GM19043 (cell line): ENCODE measurements at regions not wholly inside any gene's neighbourhood (a gene's known extent, or its start where the extent isn't known, plus 50 kb on each side); places are given as distances from the start of the nearest gene placed in this dataset.

Source experiments
- ATAC-seq: cut with Tn5 transposase; IDR thresholded peaks from one replicate; pipeline ENCODE4 v1.9.1; 2021; ENCODE audit warnings: low read depth; ENCODE audit not compliant: unreplicated experiment

DNA sequence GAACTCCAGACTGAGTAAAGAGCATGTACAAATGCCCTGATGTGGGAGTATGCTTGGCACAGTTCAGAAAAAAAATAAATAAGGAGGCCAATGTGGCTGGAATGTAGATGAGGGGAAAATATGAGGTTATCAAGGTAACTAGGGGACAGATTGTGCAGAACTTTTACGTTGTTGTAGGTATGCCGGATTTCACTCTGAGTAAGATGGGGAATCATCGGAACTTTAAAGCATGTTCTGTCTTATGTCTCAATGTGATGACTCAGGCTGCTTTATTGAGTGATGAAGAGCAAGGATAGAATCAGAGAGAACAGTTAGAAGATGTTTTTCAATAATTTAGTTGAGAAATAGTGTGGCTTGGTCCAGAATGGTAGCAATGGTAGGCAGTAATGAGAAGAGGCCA is 130.4 kb downstream of the C11orf87 start:
- ATAC-seq, result no peak

DNA sequence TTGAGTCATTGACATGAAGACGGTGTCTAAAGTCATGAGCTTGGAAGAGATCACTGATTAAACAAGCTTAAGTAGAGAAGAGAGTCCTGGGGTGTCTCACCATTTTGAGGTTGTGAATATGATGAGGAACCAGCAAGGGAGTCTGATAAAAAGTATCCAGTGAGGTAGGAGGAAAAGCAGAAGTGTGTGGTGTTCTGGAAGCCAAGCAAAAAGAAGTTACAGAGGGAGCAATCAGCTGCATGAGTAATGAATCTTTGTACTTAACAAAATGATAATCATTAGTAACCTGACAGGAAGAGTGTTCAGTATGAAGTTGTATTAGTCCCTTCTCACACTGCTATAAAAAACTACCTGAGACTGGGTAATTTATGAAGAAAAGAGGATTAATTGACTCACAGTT is 131.3 kb downstream of the C11orf87 start:
- no peak for ATAC-seq

DNA sequence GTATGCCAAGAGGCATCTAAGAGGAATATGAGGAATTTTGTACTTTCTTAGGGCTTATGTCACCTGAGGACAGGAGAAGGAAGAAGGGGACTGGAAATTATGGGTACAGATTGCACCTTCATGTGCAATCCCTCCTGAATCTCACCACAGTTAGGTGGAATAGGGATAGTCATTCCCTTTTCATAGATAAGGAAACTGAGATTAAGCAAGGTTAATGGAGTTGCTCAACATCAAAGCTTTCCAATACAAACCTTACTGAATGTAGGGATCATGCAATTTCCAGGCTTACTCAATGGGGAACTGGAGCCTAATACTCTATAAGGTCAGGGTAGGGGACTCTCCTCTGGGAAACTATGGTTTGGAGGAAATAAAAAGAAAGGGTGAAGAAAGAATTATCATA is 133.0 kb downstream of the C11orf87 start:
- ATAC-seq, result no peak

DNA sequence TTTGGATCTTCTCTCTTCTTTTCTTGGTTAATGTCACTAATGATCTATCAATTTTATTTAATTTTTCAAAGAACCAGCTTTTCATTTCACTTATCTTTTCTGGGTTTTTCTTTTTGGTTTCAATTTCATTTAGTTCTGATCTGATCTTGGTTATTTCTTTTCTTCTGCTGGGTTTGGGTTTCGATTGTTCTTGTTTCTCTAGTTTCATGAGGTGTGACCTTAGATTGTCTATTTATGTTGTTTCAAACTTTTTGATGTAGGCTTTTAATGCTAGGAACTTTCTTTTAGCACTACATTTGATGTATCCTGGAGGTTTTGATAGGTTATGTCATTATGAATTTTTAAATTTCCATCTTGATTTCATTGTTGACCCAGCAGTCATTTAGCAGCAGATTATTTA is 142.3 kb downstream of the C11orf87 start:
- ATAC-seq, result no peak

DNA sequence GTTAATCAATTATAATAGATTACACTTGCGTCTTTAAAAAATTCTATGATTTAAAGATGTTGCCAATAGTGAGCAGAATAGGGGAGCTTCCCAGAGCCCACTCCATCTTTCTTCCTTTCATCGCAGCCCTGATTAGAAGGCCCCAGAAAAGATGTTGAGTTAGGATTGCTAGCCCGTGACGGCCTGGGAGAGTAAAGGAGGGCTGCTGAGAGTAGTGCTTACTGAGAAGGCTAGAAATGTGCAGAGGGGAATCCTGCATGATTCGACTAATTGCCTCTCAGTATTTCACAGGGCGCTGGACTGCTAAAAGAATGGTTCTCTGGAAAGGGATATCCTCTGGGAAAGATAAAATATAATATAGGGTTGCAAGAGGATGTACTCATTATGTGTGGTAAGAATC is 160.5 kb downstream of the C11orf87 start:
- no peak for ATAC-seq

DNA sequence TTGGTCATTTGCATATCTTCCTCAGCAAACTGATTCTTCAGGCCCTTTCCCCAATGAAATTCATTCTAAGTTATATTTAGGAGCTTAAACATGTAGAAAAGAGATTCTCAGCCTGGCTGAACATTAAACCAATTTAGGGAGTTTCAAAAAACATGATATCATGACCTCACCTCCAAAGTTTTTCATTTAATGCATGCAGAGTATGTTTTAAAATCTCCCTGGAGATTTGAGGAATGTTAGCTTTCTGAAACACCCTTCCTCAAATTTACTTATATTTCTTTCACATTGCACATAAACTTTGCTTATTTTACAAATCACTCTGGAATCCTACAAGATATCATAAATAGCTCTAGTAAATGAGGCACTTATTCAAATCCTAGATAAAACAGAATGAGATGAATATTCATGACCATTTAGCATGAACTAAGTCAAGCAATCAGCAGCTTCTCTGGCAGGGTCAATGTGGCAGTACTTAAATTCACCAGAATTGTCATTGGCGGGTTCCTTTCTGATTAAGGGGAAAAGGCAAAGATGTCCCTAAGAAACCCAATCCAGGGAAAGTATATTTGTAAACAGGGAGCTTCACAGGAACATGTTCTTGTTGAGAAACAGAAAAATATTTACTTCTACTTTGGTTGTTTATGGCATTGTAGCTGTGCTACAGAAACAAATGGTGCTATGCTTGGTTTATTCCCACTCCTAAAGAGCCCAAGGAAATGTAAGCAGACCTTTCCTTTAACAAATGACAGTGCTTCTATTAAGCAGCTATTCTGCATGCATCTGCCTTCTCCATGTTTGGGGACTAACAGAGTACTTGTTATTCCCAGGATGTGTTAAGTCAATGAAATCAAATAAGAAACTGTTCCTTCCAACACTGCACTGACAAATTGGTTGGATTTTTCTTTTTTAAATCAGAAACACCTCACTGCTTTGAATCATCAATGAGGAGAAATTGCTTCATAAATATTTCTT is 162.3 kb downstream of the C11orf87 start:
- no peak for ATAC-seq

DNA sequence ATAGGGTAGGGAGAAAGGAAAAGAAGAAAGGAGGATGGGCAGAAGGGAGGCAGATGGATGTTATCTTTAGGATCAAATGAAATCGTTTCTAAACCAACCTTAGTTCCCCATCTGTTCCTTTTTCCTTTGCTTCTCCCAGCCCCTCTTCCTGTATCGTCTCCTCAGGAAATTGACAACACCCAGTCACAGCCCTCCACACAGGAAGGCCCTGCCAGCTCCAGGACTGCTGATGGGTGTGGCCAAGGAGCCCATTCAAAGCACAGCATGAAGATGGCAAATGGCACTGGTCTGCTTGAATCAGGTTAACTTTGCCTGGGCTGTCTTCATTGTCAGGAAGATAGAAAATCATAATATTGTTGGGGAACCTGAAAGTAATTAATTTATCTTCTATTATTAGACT is 164.8 kb downstream of the C11orf87 start:
- ATAC-seq, result no peak

DNA sequence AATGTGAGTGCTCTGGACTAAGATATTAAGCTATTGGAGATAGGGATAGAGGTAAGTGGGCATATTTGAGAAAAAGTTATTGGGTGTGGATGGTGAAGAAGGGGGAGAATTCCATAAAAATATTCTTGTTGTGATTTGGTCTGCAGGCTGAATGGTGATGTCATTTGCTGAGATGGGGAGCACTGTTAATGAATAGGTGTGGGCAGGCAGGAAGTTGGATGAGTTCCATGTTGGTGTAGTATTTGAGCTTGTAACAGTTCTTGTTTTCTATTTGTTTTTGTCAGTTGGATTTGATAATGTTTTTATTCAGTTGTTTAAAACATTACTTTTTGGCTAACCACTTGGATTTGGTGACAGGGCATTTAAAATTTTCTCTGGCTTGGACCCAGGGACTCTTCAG is 168.8 kb downstream of the C11orf87 start:
- ATAC-seq, result no peak

DNA sequence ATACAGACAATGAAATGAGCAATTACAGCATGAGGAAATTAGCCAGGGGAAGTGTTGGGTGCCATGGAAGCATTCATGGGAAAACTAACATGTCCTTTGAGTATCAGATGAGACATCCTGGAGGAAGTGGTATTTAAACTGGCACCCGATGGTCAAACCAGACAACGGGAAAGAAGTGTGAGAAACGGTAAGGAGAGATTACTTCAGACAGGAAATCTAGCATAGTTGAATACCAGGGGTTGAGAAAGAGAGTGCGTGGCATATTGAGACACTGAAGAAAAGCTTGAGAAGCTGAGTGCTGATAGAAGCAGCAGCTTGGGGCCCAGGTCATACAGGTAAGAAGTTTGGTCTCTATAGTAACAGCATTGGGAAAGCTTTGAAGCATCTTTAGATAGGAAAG is 175.3 kb downstream of the C11orf87 start:
- no peak for ATAC-seq

DNA sequence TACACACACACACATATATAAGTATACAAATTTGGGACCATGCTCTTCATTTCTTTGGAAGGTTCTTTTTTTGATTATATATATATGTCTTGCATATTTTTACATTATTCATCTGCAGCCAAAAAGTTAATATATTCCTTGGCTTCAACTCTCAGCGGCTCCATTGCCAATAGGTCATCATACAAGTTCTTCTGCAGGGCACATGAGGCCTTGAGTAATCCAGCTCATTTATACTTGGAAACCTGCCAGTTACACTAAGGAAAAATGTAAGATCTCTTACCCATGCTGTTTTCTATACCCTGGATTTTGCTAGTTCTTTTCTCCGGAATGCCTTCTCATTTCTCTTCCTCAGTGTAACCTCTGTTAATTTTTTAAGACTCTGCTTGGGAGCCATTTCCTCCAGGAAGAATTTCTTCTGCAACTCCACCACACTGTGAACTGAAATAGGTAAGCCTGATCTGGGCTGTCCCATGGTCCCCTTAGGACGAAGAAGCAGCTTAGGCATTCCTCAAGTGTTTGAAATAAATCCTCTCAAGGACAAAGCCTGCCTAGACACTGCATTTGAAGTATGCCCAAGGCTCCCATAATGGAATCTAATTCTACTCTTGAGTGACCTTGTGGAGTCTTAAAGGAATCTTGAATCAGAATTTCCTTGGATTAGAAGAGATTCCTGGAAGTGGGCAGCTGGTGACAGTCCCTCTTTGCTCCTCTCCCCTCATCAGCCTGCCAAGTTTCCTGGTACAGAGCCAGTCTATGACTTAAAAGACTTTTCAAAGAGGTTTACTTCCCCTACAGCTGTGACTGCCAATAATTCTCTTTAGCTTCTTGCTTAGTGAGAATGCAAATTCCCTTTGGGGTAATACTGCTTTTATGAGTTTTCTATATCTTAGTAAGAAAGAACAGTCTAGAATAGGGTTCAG is 182.8 kb downstream of the C11orf87 start:
- ATAC-seq, result no peak

DNA sequence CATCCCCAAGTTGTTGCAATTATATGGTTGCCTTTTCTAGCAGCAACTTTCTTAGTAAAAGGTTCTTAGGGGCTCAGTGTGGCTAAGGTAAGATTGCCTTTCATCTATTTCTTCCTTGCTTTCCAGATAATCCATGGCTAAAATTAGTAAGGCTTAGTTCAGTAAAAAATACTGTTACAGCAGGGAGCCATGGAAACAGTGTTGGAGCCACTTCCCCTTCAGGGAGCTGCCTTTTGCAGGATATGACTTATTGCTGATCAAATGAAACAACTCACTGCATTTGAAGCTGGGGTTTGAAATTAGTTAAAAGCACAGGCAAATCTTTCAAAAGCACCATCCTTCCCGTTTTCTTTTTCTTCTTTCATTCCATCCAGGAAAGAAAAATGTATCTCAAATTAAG is 184.3 kb downstream of the C11orf87 start:
- ATAC-seq, result no peak

DNA sequence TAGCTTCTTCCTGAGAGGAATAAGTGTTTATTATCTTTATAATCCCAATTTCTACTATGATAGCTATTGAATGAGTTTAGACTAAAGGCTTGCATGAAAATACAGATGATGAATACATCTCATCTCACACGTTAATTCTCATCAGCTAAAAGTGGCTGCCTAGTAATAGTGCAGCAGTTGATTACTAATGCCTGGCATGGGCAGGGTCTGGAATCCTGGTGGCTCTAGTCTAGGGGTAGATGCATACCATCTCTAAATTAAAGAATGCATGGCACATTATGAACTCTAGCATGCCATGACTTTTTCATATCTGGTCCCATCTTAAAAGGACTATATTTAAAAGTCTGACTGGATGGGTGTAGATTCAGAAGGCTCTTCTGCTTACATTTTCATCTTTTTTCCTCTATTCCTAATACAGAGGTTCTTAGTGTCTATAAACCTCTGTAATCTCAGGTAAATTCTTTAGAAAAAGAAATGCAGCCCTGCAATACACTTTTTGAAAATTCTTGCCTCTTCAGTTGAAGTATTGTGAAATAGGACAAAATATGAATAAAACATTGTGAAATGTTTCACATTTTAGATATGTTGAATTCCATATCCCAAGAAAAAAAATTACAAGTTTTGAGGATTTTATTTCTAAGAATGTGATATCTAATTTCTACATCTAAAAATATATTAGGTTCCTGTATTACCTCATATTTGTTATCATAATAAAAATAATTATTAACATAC is 187.6 kb downstream of the C11orf87 start:
- no peak for ATAC-seq

DNA sequence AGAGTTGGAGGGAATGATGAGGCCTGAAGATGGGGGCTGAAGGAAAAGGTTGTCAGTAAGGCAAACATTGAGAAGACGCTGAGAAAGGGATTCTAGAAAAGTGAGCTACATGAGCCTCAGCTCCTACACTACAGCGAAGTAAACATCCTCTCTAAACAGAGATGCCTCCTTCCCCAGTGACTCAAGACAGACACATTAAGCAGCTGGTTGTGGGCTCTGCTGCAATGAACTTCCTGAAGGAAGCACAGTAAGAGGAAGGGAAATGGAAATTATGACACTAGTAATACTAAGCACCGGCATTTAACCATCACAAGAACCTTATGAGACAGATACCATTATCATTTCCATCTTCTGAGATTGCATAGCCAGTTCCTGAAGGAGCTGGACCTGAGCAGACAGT is 190.5 kb downstream of the C11orf87 start:
- no peak for ATAC-seq

DNA sequence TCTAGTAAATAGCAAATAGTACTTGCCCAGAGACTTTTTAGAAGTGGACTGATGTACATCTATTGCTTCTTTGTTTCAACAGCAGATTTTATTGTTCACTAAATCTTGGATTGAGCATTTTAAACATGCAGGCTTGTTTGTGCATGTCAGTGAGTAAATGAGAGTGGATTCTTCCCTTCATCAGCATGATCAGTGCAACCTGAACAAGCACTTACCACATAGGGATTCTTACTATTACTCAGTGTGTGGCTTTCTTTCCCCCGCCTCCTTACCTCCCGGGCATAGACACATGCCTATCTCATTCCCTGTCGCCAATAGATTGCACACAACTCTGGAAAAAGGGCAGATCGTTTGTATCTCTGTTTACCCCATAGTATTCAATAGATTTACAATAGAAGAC is 197.5 kb downstream of the C11orf87 start:
- no peak for ATAC-seq

DNA sequence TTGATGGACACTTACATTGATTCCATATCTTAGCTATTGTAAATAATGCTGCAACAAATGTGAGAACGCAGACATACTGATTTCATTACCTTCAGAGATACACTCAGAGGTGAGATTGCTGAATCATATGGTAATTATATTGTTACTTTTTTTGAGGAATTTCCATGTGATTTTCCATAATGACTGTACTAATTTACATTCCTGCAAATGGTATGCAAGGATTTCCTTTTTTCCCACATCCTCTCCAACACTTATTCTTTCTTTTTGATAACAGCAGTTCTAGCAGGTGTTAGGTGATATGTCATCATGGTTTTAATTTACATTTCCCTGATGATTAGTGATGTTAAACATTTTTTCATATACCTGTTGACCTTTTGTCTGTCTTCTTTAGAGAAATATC is 207.7 kb downstream of the C11orf87 start:
- no peak for ATAC-seq

DNA sequence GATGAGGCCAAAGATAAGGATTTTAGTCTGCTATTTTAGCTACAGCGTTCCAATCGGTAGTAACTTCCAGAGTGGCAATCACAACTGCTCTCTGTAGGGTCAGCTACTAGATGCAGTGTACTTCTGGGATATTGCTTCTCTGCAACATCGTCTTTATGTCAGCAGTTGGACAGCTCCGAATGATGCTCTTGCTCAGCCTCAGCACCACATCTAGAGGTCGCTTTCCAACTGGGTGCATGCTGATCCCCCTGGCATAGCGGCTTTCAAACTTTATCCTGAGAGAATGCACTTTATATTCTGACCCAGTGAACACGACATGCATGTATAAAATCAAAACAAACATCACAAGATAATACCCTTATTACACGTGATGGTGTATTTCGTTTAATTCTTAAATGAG is 219.6 kb downstream of the C11orf87 start:
- ATAC-seq, result no peak

DNA sequence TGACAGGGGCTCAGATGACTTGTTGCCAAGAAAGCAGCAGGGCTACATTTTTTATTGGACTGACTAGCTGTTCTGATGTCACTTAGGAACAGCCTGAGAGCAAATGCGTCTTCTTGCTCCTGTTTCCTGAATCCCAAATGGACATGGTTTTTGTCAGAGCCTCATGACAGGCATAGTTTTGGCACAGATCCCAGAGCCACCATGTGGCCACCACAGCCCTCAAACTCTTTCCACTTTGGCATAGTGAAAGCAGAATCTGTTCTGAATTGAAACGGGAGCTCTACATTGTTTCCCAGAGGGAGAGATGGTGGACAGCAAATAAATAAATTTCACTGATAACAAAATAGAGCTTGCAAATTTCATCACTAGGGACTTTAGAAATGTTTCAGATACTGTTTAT is 222.2 kb downstream of the C11orf87 start:
- no peak for ATAC-seq

DNA sequence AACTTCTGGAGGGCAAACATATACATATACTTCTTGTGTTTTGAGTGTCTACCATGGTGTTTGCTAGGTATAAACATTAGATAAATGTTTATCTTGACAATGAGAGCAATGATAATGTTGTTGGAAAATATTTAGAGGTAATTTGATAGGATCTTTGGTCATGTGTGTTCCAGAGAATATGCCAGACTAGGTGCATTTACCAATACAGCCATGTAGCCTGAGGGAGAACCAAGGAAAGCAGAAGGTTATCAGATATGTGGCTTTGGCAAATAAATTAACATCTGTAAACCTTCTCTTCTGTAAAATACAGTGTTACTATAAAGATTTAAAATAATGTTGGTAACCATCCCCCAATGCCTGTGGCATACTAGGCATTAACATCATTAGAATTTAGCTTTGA is 226.8 kb downstream of the C11orf87 start:
- ATAC-seq, result no peak

DNA sequence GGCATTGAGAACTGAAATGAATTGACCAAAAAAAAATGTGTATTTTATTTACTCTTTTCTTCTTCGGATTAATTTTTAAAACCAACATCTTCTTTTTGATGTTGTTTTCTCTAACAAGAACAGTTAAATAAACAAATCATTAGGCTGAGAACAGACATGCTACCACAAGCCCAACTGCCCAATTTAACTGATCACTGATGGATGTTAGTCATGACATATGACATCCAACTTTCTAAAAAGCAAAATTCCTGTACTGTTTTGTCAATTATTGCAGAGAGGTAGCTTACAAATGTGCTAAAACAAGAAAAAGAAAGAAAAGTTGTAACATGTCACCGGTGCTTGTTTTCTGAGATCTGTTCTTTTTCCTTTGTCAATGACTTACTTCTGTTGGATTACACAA is 232.1 kb downstream of the C11orf87 start:
- no peak for ATAC-seq

DNA sequence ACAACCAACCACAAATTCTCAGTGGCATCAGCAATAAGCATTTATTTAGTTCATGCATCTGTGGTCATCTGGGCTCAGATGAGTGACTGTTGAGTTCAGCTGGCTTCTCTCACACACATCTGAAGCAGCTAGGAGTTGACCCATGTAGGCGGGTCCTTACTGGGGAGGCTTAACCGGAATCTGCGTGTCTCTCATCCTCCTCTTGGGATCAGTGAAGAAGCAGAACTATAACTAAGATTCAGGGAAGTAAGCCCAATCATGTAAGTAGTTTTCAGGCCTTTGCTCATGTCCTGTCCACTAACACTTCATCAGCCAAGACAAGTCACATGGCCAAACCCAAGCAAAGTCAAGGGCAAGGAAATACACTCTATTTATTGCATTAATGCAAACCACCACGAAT is 236.2 kb downstream of the C11orf87 start:
- ATAC-seq, result no peak

DNA sequence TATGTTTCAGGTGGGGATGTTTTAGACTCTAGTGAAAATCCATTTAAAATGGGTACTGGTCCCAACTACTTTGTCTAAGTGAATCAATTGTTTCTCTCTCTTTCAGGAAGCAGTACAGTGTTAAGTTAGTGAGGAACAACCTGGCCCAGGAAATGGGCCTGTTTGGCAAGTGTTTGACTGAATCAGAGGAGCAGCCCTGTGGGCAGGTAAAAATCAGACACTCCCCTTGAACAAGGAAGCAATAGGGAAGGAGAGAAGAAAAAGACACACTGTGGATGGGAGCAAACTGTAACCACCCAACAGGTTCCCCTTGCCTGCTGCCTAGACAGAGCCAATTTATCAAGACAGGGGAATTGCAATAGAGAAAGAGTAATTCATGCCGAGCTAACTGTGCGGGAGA is 245.7 kb downstream of the C11orf87 start:
- ATAC-seq, result no peak
